CD4-positive, alpha-beta T cell treated with Interleukin-4 for 4 hours (primary cell): ENCODE measurements at regions not wholly inside any gene's neighbourhood (a gene's known extent, or its start where the extent isn't known, plus 50 kb on each side); places are given as distances from the start of the nearest gene placed in this dataset.
"Not testable (repeated sequence)": the region's sequence is repeated elsewhere in the genome, so short reads cannot be mapped to it uniquely, and the experiment has no call there.

Experiments
- DNase-seq: peaks from one replicate; pipeline ENCODE4 v3.0.0-alpha.2; 2020

- no peak for DNase-seq
Observed at GRCh38 chr10:123380491-123381085, 226.4 kb downstream of the BUB3 start.

- no peak for DNase-seq
Observed at GRCh38 chr10:123381224-123381623, 227.0 kb downstream of the BUB3 start.

GRCh38 chr10:123382491-123382890, 228.3 kb downstream of the BUB3 start:
- DNase-seq = no peak

- DNase-seq = no peak
Observed at GRCh38 chr10:123385508-123386080, 231.4 kb downstream of the BUB3 start.

- DNase-seq = no peak
Observed at GRCh38 chr10:123389520-123389919, 235.3 kb downstream of the BUB3 start.

- DNase-seq = no peak
Observed at GRCh38 chr10:123390332-123390731, 236.1 kb downstream of the BUB3 start.

- no peak for DNase-seq
Observed at GRCh38 chr10:123390874-123391273, 236.7 kb downstream of the BUB3 start.

GRCh38 chr10:123391275-123392028, 237.2 kb downstream of the BUB3 start:
- DNase-seq = no peak

- DNase-seq = no peak
Observed at GRCh38 chr10:123392182-123392963, 238.2 kb downstream of the BUB3 start.

GRCh38 chr10:123393170-123393569, 239.0 kb downstream of the BUB3 start:
- DNase-seq = no peak

- DNase-seq = no peak
Observed at GRCh38 chr10:123394382-123394781, 240.2 kb downstream of the BUB3 start.

GRCh38 chr10:123395234-123395633, 241.0 kb downstream of the BUB3 start:
- not testable (repeated sequence) for DNase-seq

GRCh38 chr10:123395906-123396305, 241.7 kb downstream of the BUB3 start:
- DNase-seq = no peak

GRCh38 chr10:123398180-123398591, 244.0 kb downstream of the BUB3 start:
- DNase-seq = no peak

- DNase-seq = no peak
Observed at GRCh38 chr10:123398756-123399155, 244.6 kb downstream of the BUB3 start.

GRCh38 chr10:123399276-123399839, 245.2 kb downstream of the BUB3 start:
- no peak for DNase-seq

GRCh38 chr10:123402021-123402420, 247.8 kb downstream of the BUB3 start:
- no peak for DNase-seq

- DNase-seq = no peak
Observed at GRCh38 chr10:123402656-123403055, 248.5 kb downstream of the BUB3 start.

GRCh38 chr10:123404357-123404756, 250.2 kb downstream of the BUB3 start:
- no peak for DNase-seq

- DNase-seq = no peak
Observed at GRCh38 chr10:123408660-123409059, 254.5 kb downstream of the BUB3 start.

GRCh38 chr10:123409426-123409825, 255.2 kb downstream of the BUB3 start:
- no peak for DNase-seq

GRCh38 chr10:123409884-123410283, 255.7 kb downstream of the BUB3 start:
- DNase-seq = no peak

- DNase-seq = no peak
Observed at GRCh38 chr10:123413353-123413752, 252.8 kb upstream of the GPR26 start.
